Loucy (cell line): ENCODE measurements at regions not wholly inside any gene's neighbourhood (a gene's known extent, or its start where the extent isn't known, plus 50 kb on each side); places are given as distances from the start of the nearest gene placed in this dataset.

Source experiments
- H2AFZ ChIP-seq: fragments of 200-600 bp; sonication (generic); 2 replicates; pipeline ENCODE4 v1.6.0; 2016; ENCODE audit warnings: antibody characterized with exemption, mild to moderate bottlenecking, low read length, moderate library complexity
- H3F3A ChIP-seq: fragments of 200-600 bp; 2 replicates; pipeline ENCODE4 v1.6.0; 2016; ENCODE audit warnings: antibody characterized with exemption, low read depth, mild to moderate bottlenecking
- H3K27me3 ChIP-seq: fragments of 200-600 bp; sonication (generic); 2 replicates; pipeline ENCODE4 v1.6.1; 2014; ENCODE audit warnings: low read length, mild to moderate bottlenecking; ENCODE audit not compliant: insufficient read depth, poor library complexity, severe bottlenecking
- H3K36me3 ChIP-seq: fragments of 200-600 bp; sonication (generic); 2 replicates; pipeline ENCODE4 v1.6.1; 2016; ENCODE audit warnings: low read length; ENCODE audit not compliant: insufficient read depth
- H3K4me1 ChIP-seq: fragments of 200-600 bp; sonication (generic); 2 replicates; pipeline ENCODE4 v1.5.1; 2014; ENCODE audit warnings: low read length, mild to moderate bottlenecking; ENCODE audit not compliant: insufficient read depth, poor library complexity, severe bottlenecking
- H3K4me2 ChIP-seq: fragments of 200-600 bp; sonication (generic); 2 replicates; pipeline ENCODE4 v1.6.0; 2014; ENCODE audit warnings: antibody characterized with exemption, low read length, low read depth, mild to moderate bottlenecking; ENCODE audit not compliant: poor library complexity, severe bottlenecking
- H3K4me3 ChIP-seq: fragments of 200-600 bp; sonication (generic); 2 replicates; pipeline ENCODE4 v1.5.1; 2014; ENCODE audit warnings: low read length, mild to moderate bottlenecking, mixed read lengths; ENCODE audit not compliant: poor library complexity, severe bottlenecking
- H3K79me2 ChIP-seq: fragments of 200-600 bp; sonication (generic); 2 replicates; pipeline ENCODE4 v1.6.1; 2014; ENCODE audit warnings: low read length; ENCODE audit not compliant: insufficient read depth
- H3K9ac ChIP-seq: fragments of 200-600 bp; sonication (generic); 2 replicates; pipeline ENCODE4 v1.6.0; 2014; ENCODE audit warnings: mild to moderate bottlenecking, low read depth, low read length, moderate library complexity; ENCODE audit not compliant: poor library complexity, severe bottlenecking
- H3K9me2 ChIP-seq: fragments of 200-600 bp; sonication (generic); replicated peaks from 2 replicates; pipeline ENCODE4 v1.6.1; 2016; ENCODE audit warnings: low read depth, low read length, mixed read lengths
- H3K9me3 ChIP-seq: fragments of 200-600 bp; sonication (generic); 2 replicates; pipeline ENCODE4 v1.6.1; 2014; ENCODE audit warnings: mild to moderate bottlenecking, antibody characterized with exemption, low read length, low read depth; ENCODE audit not compliant: insufficient read depth
- H4K20me1 ChIP-seq: fragments of 200-600 bp; sonication (generic); 2 replicates; pipeline ENCODE4 v1.6.0; 2014; ENCODE audit warnings: antibody characterized with exemption, low read length, mild to moderate bottlenecking; ENCODE audit not compliant: insufficient read depth, poor library complexity, severe bottlenecking
- CTCF ChIP-seq: fragments of 200-600 bp; sonication (generic); conservative IDR thresholded peaks from 2 replicates; pipeline ENCODE4 v1.5.1; 2014; ENCODE audit warnings: mild to moderate bottlenecking, antibody characterized with exemption, low read length
- EZH2phosphoT487 ChIP-seq: fragments of 200-600 bp; IDR thresholded peaks from 2 replicates; pipeline ENCODE4 v1.6.1; 2018; ENCODE audit warnings: antibody characterized with exemption, mild to moderate bottlenecking, moderate library complexity, borderline replicate concordance

GRCh38 chr3:168925568-168925967 lies 737.9 kb downstream of the MECOM start:
- H2AFZ ChIP-seq = no peak overlapping the region
- H3K9me2 ChIP-seq = no peaks in the 10 kb centered on the region
- no peak overlapping the region for H3K4me2 ChIP-seq
- no peaks in the 10 kb centered on the region for H3K27me3 ChIP-seq
- H3F3A ChIP-seq = no peaks in the 10 kb centered on the region
- TF ChIP-seq CTCF (no peak), EZH2phosphoT487 (no peak)
- H3K4me3 ChIP-seq = no peak overlapping the region
- no peaks in the 10 kb centered on the region for H4K20me1 ChIP-seq
- H3K9ac ChIP-seq = no peak overlapping the region
- no peaks in the 10 kb centered on the region for H3K36me3 ChIP-seq
- no peaks in the 10 kb centered on the region for H3K4me1 ChIP-seq
- no peaks in the 10 kb centered on the region for H3K9me3 ChIP-seq
- no peaks in the 10 kb centered on the region for H3K79me2 ChIP-seq

DNA sequence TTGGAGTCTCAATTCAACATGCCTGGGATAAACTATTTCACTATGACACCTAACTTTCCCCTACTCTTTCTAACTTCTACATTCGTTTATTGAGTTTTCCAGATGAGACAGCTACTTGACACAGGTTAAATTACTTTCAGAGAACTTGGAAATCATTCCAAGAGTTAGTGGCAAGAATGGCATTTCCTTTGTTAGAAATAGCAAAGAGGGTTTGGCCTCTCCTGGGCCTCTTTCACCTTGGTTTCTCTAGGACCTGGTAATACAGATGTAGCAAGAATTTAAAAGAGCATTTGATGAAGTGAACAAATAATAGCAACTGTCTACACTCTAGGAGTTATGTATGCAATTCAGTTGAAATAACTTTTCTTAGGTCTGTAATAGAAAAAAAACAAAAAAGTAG lies 748.9 kb downstream of the MECOM start:
- Histone ChIP-seq H3F3A (no peaks in the 10 kb centered on the region), H3K4me1 (no peaks in the 10 kb centered on the region), H4K20me1 (no peaks in the 10 kb centered on the region), H3K9me3 (no peaks in the 10 kb centered on the region), H3K9me2 (no peaks in the 10 kb centered on the region), H3K79me2 (no peaks in the 10 kb centered on the region), H3K4me2 (no peak overlapping the region), H3K9ac (no peak overlapping the region), H3K36me3 (no peaks in the 10 kb centered on the region), H3K4me3 (no peak overlapping the region), H2AFZ (no peak overlapping the region), H3K27me3 (no peaks in the 10 kb centered on the region)
- TF ChIP-seq EZH2phosphoT487 (no peak), CTCF (no peak)

DNA sequence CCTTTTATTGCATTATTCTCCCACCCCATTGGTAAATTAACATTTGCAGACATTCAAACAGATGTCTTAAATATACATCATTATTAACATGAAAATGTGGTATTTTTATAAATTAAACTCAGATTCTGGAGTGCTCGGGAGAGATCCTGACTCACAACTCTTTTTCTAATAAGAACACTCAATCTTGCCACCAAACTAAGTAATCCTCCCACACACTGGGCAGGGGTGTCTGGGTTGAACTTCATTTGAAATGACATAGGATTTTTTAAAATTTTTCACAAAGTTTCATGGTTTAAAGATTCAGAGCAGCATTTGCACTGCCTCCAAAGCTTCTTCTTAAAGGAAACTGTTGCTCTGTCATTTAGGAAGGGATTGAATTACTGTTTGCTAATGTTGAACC lies 754.3 kb downstream of the MECOM start:
- H3K9me2 ChIP-seq = no peaks in the 10 kb centered on the region
- H3K36me3 ChIP-seq = no peaks in the 10 kb centered on the region
- H3K4me3 ChIP-seq = no peak overlapping the region
- H3K27me3 ChIP-seq = no peaks in the 10 kb centered on the region
- no peaks in the 10 kb centered on the region for H3K79me2 ChIP-seq
- TF ChIP-seq CTCF = no peak
- no peak for TF ChIP-seq EZH2phosphoT487
- H3K4me1 ChIP-seq = no peaks in the 10 kb centered on the region
- H3F3A ChIP-seq = no peaks in the 10 kb centered on the region
- H4K20me1 ChIP-seq = no peaks in the 10 kb centered on the region
- no peak overlapping the region for H3K4me2 ChIP-seq
- no peaks in the 10 kb centered on the region for H3K9me3 ChIP-seq
- H3K9ac ChIP-seq = no peak overlapping the region
- H2AFZ ChIP-seq = no peak overlapping the region
